Right atrium auricular region (tissue), 2 donors: ENCODE measurements at regions not wholly inside any gene's neighbourhood (a gene's known extent, or its start where the extent isn't known, plus 50 kb on each side); places are given as distances from the start of the nearest gene placed in this dataset.

Experiments
- DNase-seq: peaks from one replicate; pipeline ENCODE4 v3.0.0-alpha.2; 2019; ENCODE audit warnings: low spot score
- H3K27ac ChIP-seq, 2 donors: fragments of 200-600 bp; sonication (generic); 1 replicate in 1 of 2; 2 replicates in 1 of 2; pipeline ENCODE4 v1.5.1; 2016 to 2019
- H3K27me3 ChIP-seq, 2 donors: fragments of 200-600 bp; sonication (generic); one replicate each; pipeline versions ENCODE4 v1.5.1 to v1.6.0; 2017 to 2019
- H3K36me3 ChIP-seq: fragments of 200-600 bp; sonication (generic); one replicate; pipeline ENCODE4 v1.5.1; 2016
- H3K4me1 ChIP-seq, 2 donors: fragments of 200-600 bp; sonication (generic); one replicate each; pipeline versions ENCODE4 v1.5.1 to v1.6.0; 2017 to 2019
- H3K4me3 ChIP-seq, 2 donors: fragments of 200-600 bp; sonication (generic); 1 replicate in 1 of 2; 2 replicates in 1 of 2; pipeline ENCODE4 v1.5.1; 2017 to 2019; ENCODE audit warnings: mild to moderate bottlenecking in 1 of 2, moderate library complexity in 1 of 2
- H3K9me3 ChIP-seq, 2 donors: fragments of 200-600 bp; sonication (generic); one replicate each; pipeline ENCODE4 v1.5.1; 2019
- TF ChIP-seq, protein P1 (sequence below), 2 donors: fragments of 200-600 bp; sonication (generic); IDR thresholded peaks; one replicate each; pipeline ENCODE4 v1.5.1; 2019; ENCODE audit warnings: antibody characterized with exemption in 2 of 2

DNA sequence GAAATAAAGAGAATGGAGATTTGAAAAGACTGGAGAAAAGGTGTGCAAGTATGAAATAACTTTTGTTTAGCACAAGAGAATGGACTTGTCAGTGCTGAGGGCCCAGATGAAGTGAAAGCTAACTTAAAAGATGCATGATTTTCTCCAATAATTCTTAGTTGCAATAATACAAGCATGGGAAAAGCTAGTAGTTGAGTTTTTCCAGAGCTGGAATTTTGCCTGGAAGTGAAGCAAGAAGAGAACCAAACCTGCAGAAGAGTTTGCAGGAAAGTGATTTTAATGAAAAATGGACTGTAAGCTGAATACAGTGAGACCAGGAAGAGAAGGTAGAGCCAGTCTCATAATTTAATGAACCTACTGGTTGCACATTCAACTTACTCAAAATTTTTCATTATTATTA, 69.3 kb upstream of the FSCB start:
- no peak for DNase-seq
- no peaks in the 10 kb centered on the region for H3K27me3 ChIP-seq
- no peaks in the 10 kb centered on the region for H3K4me1 ChIP-seq
- no peak overlapping the region for H3K4me3 ChIP-seq
- peaks cover 0 to 32% of the 10 kb centered on the region in 2 donors for H3K9me3 ChIP-seq
- TF ChIP-seq, protein P1, sequence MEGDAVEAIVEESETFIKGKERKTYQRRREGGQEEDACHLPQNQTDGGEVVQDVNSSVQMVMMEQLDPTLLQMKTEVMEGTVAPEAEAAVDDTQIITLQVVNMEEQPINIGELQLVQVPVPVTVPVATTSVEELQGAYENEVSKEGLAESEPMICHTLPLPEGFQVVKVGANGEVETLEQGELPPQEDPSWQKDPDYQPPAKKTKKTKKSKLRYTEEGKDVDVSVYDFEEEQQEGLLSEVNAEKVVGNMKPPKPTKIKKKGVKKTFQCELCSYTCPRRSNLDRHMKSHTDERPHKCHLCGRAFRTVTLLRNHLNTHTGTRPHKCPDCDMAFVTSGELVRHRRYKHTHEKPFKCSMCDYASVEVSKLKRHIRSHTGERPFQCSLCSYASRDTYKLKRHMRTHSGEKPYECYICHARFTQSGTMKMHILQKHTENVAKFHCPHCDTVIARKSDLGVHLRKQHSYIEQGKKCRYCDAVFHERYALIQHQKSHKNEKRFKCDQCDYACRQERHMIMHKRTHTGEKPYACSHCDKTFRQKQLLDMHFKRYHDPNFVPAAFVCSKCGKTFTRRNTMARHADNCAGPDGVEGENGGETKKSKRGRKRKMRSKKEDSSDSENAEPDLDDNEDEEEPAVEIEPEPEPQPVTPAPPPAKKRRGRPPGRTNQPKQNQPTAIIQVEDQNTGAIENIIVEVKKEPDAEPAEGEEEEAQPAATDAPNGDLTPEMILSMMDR (IDR thresholded peaks at IDR 0.05) = no peak
- no peaks in the 10 kb centered on the region for H3K36me3 ChIP-seq
- no peak overlapping the region for H3K27ac ChIP-seq

DNA sequence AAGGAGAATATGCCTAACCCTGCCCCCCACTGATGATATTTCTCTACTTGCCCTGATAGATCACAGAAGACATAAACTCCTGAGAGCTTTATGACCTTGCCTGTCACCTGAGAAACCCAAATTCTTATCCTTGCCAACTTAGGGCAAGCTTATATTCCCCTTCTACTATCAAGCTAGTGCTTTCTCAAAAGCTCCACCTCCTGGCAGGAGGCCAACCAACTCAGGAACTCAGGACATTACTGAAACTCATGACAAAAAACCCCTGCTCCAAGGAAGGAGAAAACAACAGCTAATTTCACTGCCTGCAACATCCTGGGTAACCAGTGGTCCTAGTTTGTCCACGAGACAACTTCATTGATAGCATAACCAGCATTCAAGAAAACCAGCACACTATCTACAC, 60.9 kb upstream of the FSCB start:
- DNase-seq = no peak
- Histone ChIP-seq H3K4me1 (no peaks in the 10 kb centered on the region), H3K36me3 (no peaks in the 10 kb centered on the region), H3K4me3 (no peak overlapping the region), H3K27ac (no peak overlapping the region), H3K27me3 (no peaks in the 10 kb centered on the region), H3K9me3 (peaks cover 0 to 13% of the 10 kb centered on the region in 2 donors)
- TF ChIP-seq, protein P1 (IDR thresholded peaks at IDR 0.05) = no peak

GRCh38 chr14:44565968-44566367, 58.9 kb upstream of the FSCB start:
- H3K36me3 ChIP-seq = no peaks in the 10 kb centered on the region
- TF ChIP-seq, protein P1 (IDR thresholded peaks at IDR 0.05) = no peak
- no peak for DNase-seq
- no peak overlapping the region for H3K27ac ChIP-seq
- no peak overlapping the region for H3K4me3 ChIP-seq
- no peaks in the 10 kb centered on the region for H3K9me3 ChIP-seq
- no peaks in the 10 kb centered on the region for H3K27me3 ChIP-seq
- no peaks in the 10 kb centered on the region for H3K4me1 ChIP-seq

DNA sequence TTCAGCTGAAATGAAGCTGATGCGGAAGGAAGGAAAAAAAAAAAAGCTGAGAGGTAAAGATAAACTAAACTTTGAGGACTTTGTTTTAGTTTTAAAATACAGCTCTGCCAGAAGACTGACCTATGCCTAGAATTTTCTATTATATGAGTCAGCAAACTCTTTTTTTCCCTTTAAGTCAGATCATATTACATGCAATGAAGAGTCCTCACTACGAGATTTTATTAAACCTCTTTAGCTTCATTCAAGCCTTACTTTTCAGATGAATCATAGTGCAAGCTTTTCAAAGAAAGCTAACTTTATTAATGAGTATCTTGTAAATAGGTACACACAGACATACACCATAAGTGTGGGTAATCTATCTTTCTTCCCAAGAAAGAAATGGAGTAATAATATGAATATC, 57.8 kb upstream of the FSCB start:
- Histone ChIP-seq H3K9me3 (no peaks in the 10 kb centered on the region), H3K4me1 (no peaks in the 10 kb centered on the region), H3K36me3 (no peaks in the 10 kb centered on the region), H3K27ac (no peak overlapping the region), H3K27me3 (no peaks in the 10 kb centered on the region), H3K4me3 (no peak overlapping the region)
- TF ChIP-seq, protein P1 (IDR thresholded peaks at IDR 0.05) = no peak
- no peak for DNase-seq
